Vagina (tissue), 2 donors: ENCODE measurements at regions not wholly inside any gene's neighbourhood (a gene's known extent, or its start where the extent isn't known, plus 50 kb on each side); places are given as distances from the start of the nearest gene placed in this dataset.

Experiments used
- DNase-seq, 2 donors: peaks; one replicate each; pipeline ENCODE4 v3.0.0-alpha.2; 2017; ENCODE audit errors: extremely low spot score in 2 of 2
- H3K27ac ChIP-seq: fragments of 200-600 bp; sonication (generic); one replicate; pipeline ENCODE4 v1.5.1; 2019
- H3K27me3 ChIP-seq: fragments of 200-600 bp; sonication (generic); one replicate; pipeline ENCODE4 v1.5.1; 2019
- H3K36me3 ChIP-seq, 2 donors: fragments of 200-600 bp; sonication (generic); one replicate each; pipeline ENCODE4 v1.5.1; 2017 to 2019
- H3K4me1 ChIP-seq: fragments of 200-600 bp; sonication (generic); one replicate; pipeline ENCODE4 v1.5.1; 2019
- H3K4me3 ChIP-seq, 2 donors: fragments of 200-600 bp; sonication (generic); 1 replicate in 1 of 2; 2 replicates in 1 of 2; pipeline ENCODE4 v1.5.1; 2016 to 2019
- H3K9me3 ChIP-seq: fragments of 200-600 bp; sonication (generic); one replicate; pipeline ENCODE4 v1.5.1; 2019
- CTCF ChIP-seq, 3 experiments: fragments of 450-650 bp in 2 of 3; fragments of 200-600 bp in 1 of 3; sonication (generic) in 1 of 3; IDR thresholded peaks; one replicate each; pipeline ENCODE4 v1.5.1; 2017 to 2019; ENCODE audit warnings: antibody characterized with exemption in 3 of 3, mild to moderate bottlenecking in 2 of 3, moderate library complexity in 2 of 3
- POLR2A ChIP-seq, 2 donors: fragments of 450-650 bp; IDR thresholded peaks; one replicate each; pipeline ENCODE4 v1.6.1; 2017; ENCODE audit warnings: antibody characterized with exemption in 2 of 2, mild to moderate bottlenecking in 2 of 2, moderate library complexity in 2 of 2
- POLR2AphosphoS5 ChIP-seq, 2 donors: sonication (generic); formaldehyde crosslinking; IDR thresholded peaks; one replicate each; pipeline ENCODE4 v1.9.0; 2017; ENCODE audit warnings: antibody characterized with exemption in 2 of 2, mild to moderate bottlenecking in 2 of 2, low read depth in 1 of 2; ENCODE audit not compliant: insufficient read depth in 1 of 2
- intact Hi-C: fragments of 100-400 bp; cut with DNase I; formaldehyde crosslinking; loops from one replicate; pipeline ENCODE4 v1.15.1; 2023

GRCh38 chr14:99093532-99094517 lies 178.2 kb downstream of the BCL11B start:
- H3K36me3 ChIP-seq, result no peaks in the 10 kb centered on the region
- no peak overlapping the region for H3K27ac ChIP-seq
- intact Hi-C loops, result no loop called here
- H3K9me3 ChIP-seq, result no peaks in the 10 kb centered on the region
- DNase-seq, result peak in 1 of 2 donors; percentile 89
- no peak overlapping the region for H3K4me3 ChIP-seq
- TF ChIP-seq CTCF (IDR thresholded peaks at IDR 0.05) (no peak), POLR2A (IDR thresholded peaks at IDR 0.05) (no peak), POLR2AphosphoS5 (IDR thresholded peaks at IDR 0.05; ENCODE audit: insufficient read depth in 1 of 2, low read depth in 1 of 2) (no peak)
- no peaks in the 10 kb centered on the region for H3K27me3 ChIP-seq
- H3K4me1 ChIP-seq, result no peaks in the 10 kb centered on the region

- H3K4me1 ChIP-seq, result no peaks in the 10 kb centered on the region
- no peaks in the 10 kb centered on the region for H3K9me3 ChIP-seq
- H3K4me3 ChIP-seq, result no peak overlapping the region
- no peaks in the 10 kb centered on the region for H3K27me3 ChIP-seq
- no peaks in the 10 kb centered on the region for H3K36me3 ChIP-seq
- no peak overlapping the region for H3K27ac ChIP-seq
- TF ChIP-seq POLR2AphosphoS5 (IDR thresholded peaks at IDR 0.05; ENCODE audit: insufficient read depth in 1 of 2, low read depth in 1 of 2) (no peak), POLR2A (IDR thresholded peaks at IDR 0.05) (no peak), CTCF (IDR thresholded peaks at IDR 0.05) (no peak)
- DNase-seq, result no peak
- intact Hi-C loops, result no loop called here
Observed at GRCh38 chr14:99094901-99095300, 177.1 kb downstream of the BCL11B start.

- intact Hi-C loops, result no loop called here
- no peaks in the 10 kb centered on the region for H3K4me1 ChIP-seq
- H3K4me3 ChIP-seq, result no peak overlapping the region
- TF ChIP-seq CTCF (IDR thresholded peaks at IDR 0.05) (no peak), POLR2AphosphoS5 (IDR thresholded peaks at IDR 0.05; ENCODE audit: insufficient read depth in 1 of 2, low read depth in 1 of 2) (no peak), POLR2A (IDR thresholded peaks at IDR 0.05) (no peak)
- H3K27ac ChIP-seq, result no peak overlapping the region
- H3K27me3 ChIP-seq, result no peaks in the 10 kb centered on the region
- DNase-seq, result no peak
- no peaks in the 10 kb centered on the region for H3K36me3 ChIP-seq
- no peaks in the 10 kb centered on the region for H3K9me3 ChIP-seq
Observed at GRCh38 chr14:99095369-99095768, 176.6 kb downstream of the BCL11B start.

GRCh38 chr14:99098199-99098598 lies 173.8 kb downstream of the BCL11B start:
- TF ChIP-seq CTCF (IDR thresholded peaks at IDR 0.05), result no peak
- TF ChIP-seq POLR2AphosphoS5 (IDR thresholded peaks at IDR 0.05; ENCODE audit: insufficient read depth in 1 of 2, low read depth in 1 of 2), result no peak
- TF ChIP-seq POLR2A (IDR thresholded peaks at IDR 0.05), result no peak
- peak in 1 of 2 donors; percentile 52 for DNase-seq
- H3K27ac ChIP-seq, result no peak overlapping the region
- no peaks in the 10 kb centered on the region for H3K4me1 ChIP-seq
- H3K4me3 ChIP-seq, result no peak overlapping the region
- H3K36me3 ChIP-seq, result no peaks in the 10 kb centered on the region
- H3K27me3 ChIP-seq, result no peaks in the 10 kb centered on the region
- intact Hi-C loops, result no loop called here
- H3K9me3 ChIP-seq, result no peaks in the 10 kb centered on the region
